Small intestine (tissue), 7 donors: ENCODE measurements at regions not wholly inside any gene's neighbourhood (a gene's known extent, or its start where the extent isn't known, plus 50 kb on each side); places are given as distances from the start of the nearest gene placed in this dataset.

Source experiments
- DNase-seq, 2 donors: peaks; one replicate each; pipeline versions ENCODE4 v3.0.0 to v3.0.0-alpha.2; 2013
- FAIRE-seq: peaks from 2 replicates; lab custom pipeline; 2012; peaks lifted over from hg19 to GRCh38; lab: Jason Lieb, UNC
- H3K27ac ChIP-seq, 3 donors: one replicate each; pipeline ENCODE4 v1.5.1; 2013; ENCODE audit warnings: low read length in 2 of 3, mild to moderate bottlenecking in 2 of 3, control low read depth in 1 of 3, inconsistent platforms in 1 of 3, low read depth in 1 of 3, moderate library complexity in 1 of 3
- H3K27me3 ChIP-seq, 3 donors: one replicate each; pipeline ENCODE4 v1.6.1; 2013; ENCODE audit warnings: low read length in 3 of 3, inconsistent platforms in 1 of 3; ENCODE audit not compliant: control insufficient read depth in 3 of 3, insufficient read depth in 3 of 3
- H3K36me3 ChIP-seq, 3 donors: one replicate each; pipeline ENCODE4 v1.6.1; 2013; ENCODE audit warnings: low read length in 3 of 3, inconsistent platforms in 1 of 3, low read depth in 1 of 3, mild to moderate bottlenecking in 1 of 3, moderate library complexity in 1 of 3; ENCODE audit not compliant: control insufficient read depth in 3 of 3, insufficient read depth in 2 of 3
- H3K4me1 ChIP-seq, 3 donors: one replicate each; pipeline ENCODE4 v1.6.1; 2013; ENCODE audit warnings: low read length in 2 of 3, inconsistent platforms in 1 of 3, low read depth in 1 of 3, mild to moderate bottlenecking in 1 of 3, moderate library complexity in 1 of 3; ENCODE audit not compliant: control insufficient read depth in 3 of 3, insufficient read depth in 2 of 3
- H3K4me3 ChIP-seq, 3 donors: one replicate each; pipeline ENCODE4 v1.5.1; 2013; ENCODE audit warnings: low read length in 3 of 3, control low read depth in 1 of 3, inconsistent platforms in 1 of 3, low read depth in 1 of 3, mild to moderate bottlenecking in 1 of 3, moderate library complexity in 1 of 3
- H3K9me3 ChIP-seq, 2 donors: one replicate each; pipeline ENCODE4 v1.6.1; 2013; ENCODE audit warnings: low read depth in 1 of 2, low read length in 1 of 2; ENCODE audit not compliant: control insufficient read depth in 2 of 2, insufficient read depth in 1 of 2
- WGBS, 3 donors: extraction: QIAGEN DNeasy Blood & Tissue Kit; methylation state at CpG; one replicate each; pipeline ENCODE4 v1.1.7; 2013; 5-methylcytosine and 5-hydroxymethylcytosine counted together
- donor health status: healthy with polysubstance abuse.
- donor health status: control.
- donor health status: control.
- donor health status: Bipolar disorder and iron deficiency.
- donor health status: healthy.

GRCh38 chr5:164959761-164960160 lies 1454.3 kb downstream of the MAT2B start:
- H3K4me3 ChIP-seq, result no peak overlapping the region
- WGBS, 3 donors, result 67 to 78% (median 73%) methylated on average over 4 of the region's 4 CpGs
- no peaks in the 10 kb centered on the region for H3K4me1 ChIP-seq
- no peaks in the 10 kb centered on the region for H3K36me3 ChIP-seq
- H3K9me3 ChIP-seq, result no peaks in the 10 kb centered on the region
- no peak overlapping the region for H3K27ac ChIP-seq
- H3K27me3 ChIP-seq, result no peaks in the 10 kb centered on the region
- FAIRE-seq, result no peak
- no peak for DNase-seq

- peak in 1 of 2 donors; percentile 1 for DNase-seq
Measured at GRCh38 chr5:164962329-164962961, 1457.0 kb downstream of the MAT2B start.

GRCh38 chr5:164966611-164967010 lies 1461.2 kb downstream of the MAT2B start:
- WGBS, 3 donors, result 59 to 71% (median 65%) methylated on average over 4 of the region's 4 CpGs
- peaks cover 0 to 7% of the 10 kb centered on the region in 2 donors for H3K9me3 ChIP-seq
- H3K27me3 ChIP-seq, result no peaks in the 10 kb centered on the region
- no peaks in the 10 kb centered on the region for H3K36me3 ChIP-seq
- no peak overlapping the region for H3K4me3 ChIP-seq
- H3K27ac ChIP-seq, result no peak overlapping the region
- H3K4me1 ChIP-seq, result no peaks in the 10 kb centered on the region
- FAIRE-seq, result no peak
- DNase-seq, result no peak

More at GRCh38 chr5:164962329-164962961, 1457.0 kb downstream of the MAT2B start:
- Histone ChIP-seq H3K4me1 (no peaks in the 10 kb centered on the region), H3K4me3 (no peak overlapping the region), H3K27me3 (no peaks in the 10 kb centered on the region), H3K27ac (no peak overlapping the region), H3K9me3 (no peaks in the 10 kb centered on the region), H3K36me3 (no peaks in the 10 kb centered on the region)
- WGBS, 3 donors, result 81 to 94% (median 93%) methylated on average over 2 of the region's 2 CpGs
- FAIRE-seq, result no peak

GRCh38 chr5:164967354-164967753 lies 1461.9 kb downstream of the MAT2B start:
- 69 to 76% (median 73%) methylated on average over 1 of the region's 1 CpG for WGBS, 3 donors
- H3K9me3 ChIP-seq, result peaks cover 0 to 7% of the 10 kb centered on the region in 2 donors
- no peaks in the 10 kb centered on the region for H3K27me3 ChIP-seq
- no peak overlapping the region for H3K27ac ChIP-seq
- no peak for FAIRE-seq
- H3K36me3 ChIP-seq, result no peaks in the 10 kb centered on the region
- H3K4me1 ChIP-seq, result no peaks in the 10 kb centered on the region
- H3K4me3 ChIP-seq, result no peak overlapping the region
- no peak for DNase-seq

- H3K36me3 ChIP-seq, result no peaks in the 10 kb centered on the region
- no peak overlapping the region for H3K4me3 ChIP-seq
- H3K9me3 ChIP-seq, result peaks cover 0 to 15% of the 10 kb centered on the region in 2 donors
- no peak overlapping the region for H3K27ac ChIP-seq
- FAIRE-seq, result no peak
- no peaks in the 10 kb centered on the region for H3K27me3 ChIP-seq
- H3K4me1 ChIP-seq, result no peaks in the 10 kb centered on the region
- no peak for DNase-seq
- WGBS, 3 donors, result 33 to 41% (median 33%) methylated on average over 1 of the region's 1 CpG
Measured at GRCh38 chr5:164972973-164973372, 1467.6 kb downstream of the MAT2B start.

- peaks cover 0 to 8% of the 10 kb centered on the region in 2 donors for H3K9me3 ChIP-seq
Measured at GRCh38 chr5:164975986-164976385, 1470.6 kb downstream of the MAT2B start.

GRCh38 chr5:164980480-164980879 lies 1475.1 kb downstream of the MAT2B start:
- Histone ChIP-seq H3K27me3 (no peaks in the 10 kb centered on the region), H3K27ac (no peak overlapping the region), H3K4me3 (no peak overlapping the region), H3K4me1 (no peaks in the 10 kb centered on the region), H3K9me3 (peaks cover 0 to 4% of the 10 kb centered on the region in 2 donors), H3K36me3 (no peaks in the 10 kb centered on the region)
- WGBS, 3 donors, result 21 to 55% (median 35%) methylated on average over 2 of the region's 2 CpGs
- FAIRE-seq (peak; percentile 55), DNase-seq (peak in 1 of 2 donors; percentile 28)

More at GRCh38 chr5:164975986-164976385, 1470.6 kb downstream of the MAT2B start:
- no peak for FAIRE-seq
- no peaks in the 10 kb centered on the region for H3K36me3 ChIP-seq
- 43 to 53% (median 48%) methylated on average over 2 of the region's 2 CpGs for WGBS, 3 donors
- DNase-seq, result no peak
- H3K27ac ChIP-seq, result no peak overlapping the region
- H3K4me1 ChIP-seq, result no peaks in the 10 kb centered on the region
- no peak overlapping the region for H3K4me3 ChIP-seq
- no peaks in the 10 kb centered on the region for H3K27me3 ChIP-seq

- no peak for FAIRE-seq
- Histone ChIP-seq H3K4me1 (peaks cover 0 to 1% (median 0%) of the 10 kb centered on the region in 3 donors), H3K9me3 (peaks cover 0 to 2% of the 10 kb centered on the region in 2 donors), H3K36me3 (no peaks in the 10 kb centered on the region), H3K27ac (no peak overlapping the region), H3K27me3 (no peaks in the 10 kb centered on the region), H3K4me3 (no peak overlapping the region)
- peak; percentile 1 to 5 for DNase-seq
Measured at GRCh38 chr5:164998142-164998541, 1492.7 kb downstream of the MAT2B start.

- FAIRE-seq, result no peak
- H3K4me3 ChIP-seq, result no peak overlapping the region
Measured at GRCh38 chr5:164998590-164998989, 1493.2 kb downstream of the MAT2B start.

More at GRCh38 chr5:164998590-164998989, 1493.2 kb downstream of the MAT2B start:
- Histone ChIP-seq H3K4me1 (peaks cover 0 to 5% (median 0%) of the 10 kb centered on the region in 3 donors), H3K27ac (no peak overlapping the region), H3K27me3 (no peaks in the 10 kb centered on the region), H3K36me3 (no peaks in the 10 kb centered on the region), H3K9me3 (peaks cover 0 to 2% of the 10 kb centered on the region in 2 donors)
- peak; percentile 23 to 36 for DNase-seq
- WGBS, 3 donors, result 13 to 61% (median 34%) methylated on average over 7 of the region's 7 CpGs
